HepG2 (cell line): ENCODE measurements at regions not wholly inside any gene's neighbourhood (a gene's known extent, or its start where the extent isn't known, plus 50 kb on each side); places are given as distances from the start of the nearest gene placed in this dataset.

Experiments
- MXI1 ChIP-seq: IDR thresholded peaks from 3 replicates; pipeline ENCODE4 v1.6.1; 2012; ENCODE audit warnings: low read depth, low read length, inconsistent platforms, borderline replicate concordance
- MYC ChIP-seq: sonication (generic); formaldehyde crosslinking; IDR thresholded peaks from 2 replicates; pipeline ENCODE4 v1.9.0; 2021; ENCODE audit warnings: missing genetic modification reagents, borderline replicate concordance
- TBL1XR1 ChIP-seq: fragments of 150-350 bp; IDR thresholded peaks from 2 replicates; pipeline ENCODE4 v1.6.1; 2014; ENCODE audit warnings: borderline replicate concordance, low read length; ENCODE audit not compliant: partially characterized antibody
- TBX2 ChIP-seq: sonication (generic); formaldehyde crosslinking; IDR thresholded peaks from 2 replicates; pipeline ENCODE4 v1.5.0; 2020; ENCODE audit warnings: missing genetic modification reagents, mild to moderate bottlenecking, borderline replicate concordance
- ZNF562 ChIP-seq: sonication (generic); formaldehyde crosslinking; IDR thresholded peaks from 2 replicates; pipeline ENCODE4 v1.8.0; 2022; ENCODE audit warnings: missing genetic modification reagents, borderline replicate concordance
- ZNF790 ChIP-seq: sonication (generic); formaldehyde crosslinking; IDR thresholded peaks from 2 replicates; pipeline ENCODE4 v1.8.0; 2022; ENCODE audit warnings: missing genetic modification reagents, mild to moderate bottlenecking, borderline replicate concordance

GRCh38 chr18:49648811-49649210, 87.0 kb downstream of the LIPG start:
- TF ChIP-seq TBL1XR1 (no peak), ZNF562 (CRISPR knock-in tag) (no peak), MYC (CRISPR knock-in tag) (no peak), MXI1 (no peak), ZNF790 (CRISPR knock-in tag) (no peak), TBX2 (CRISPR knock-in tag) (no peak)
